Tibial nerve (tissue), 4 donors: ENCODE measurements at regions not wholly inside any gene's neighbourhood (a gene's known extent, or its start where the extent isn't known, plus 50 kb on each side); places are given as distances from the start of the nearest gene placed in this dataset.

Experiments used
- DNase-seq, 2 donors: peaks; one replicate each; pipeline ENCODE4 v3.0.0-alpha.2; 2019; ENCODE audit warnings: low spot score in 2 of 2
- H3K27ac ChIP-seq, 4 donors: fragments of 200-600 bp; sonication (generic) in 3 of 4; one replicate each; pipeline ENCODE4 v1.5.1; 2017 to 2019; ENCODE audit warnings: mild to moderate bottlenecking in 1 of 4
- H3K27me3 ChIP-seq, 2 donors: fragments of 200-600 bp; sonication (generic) in 1 of 2; one replicate each; pipeline versions ENCODE4 v1.5.1 to v1.6.0; 2017 to 2019
- H3K36me3 ChIP-seq, 3 donors: fragments of 200-600 bp; sonication (generic); one replicate each; pipeline ENCODE4 v1.5.1; 2018 to 2019
- H3K4me1 ChIP-seq, 4 donors: fragments of 200-600 bp; sonication (generic) in 3 of 4; one replicate each; pipeline ENCODE4 v1.5.1; 2017 to 2019
- H3K4me3 ChIP-seq, 4 donors: fragments of 200-600 bp; sonication (generic) in 3 of 4; one replicate each; pipeline ENCODE4 v1.5.1; 2017 to 2019; ENCODE audit warnings: mild to moderate bottlenecking in 1 of 4, moderate library complexity in 1 of 4
- H3K9me3 ChIP-seq, 4 donors: fragments of 200-600 bp; sonication (generic) in 3 of 4; one replicate each; pipeline ENCODE4 v1.5.1; 2017 to 2019
- EP300 ChIP-seq, 2 donors: sonication (generic); formaldehyde crosslinking; IDR thresholded peaks; one replicate each; pipeline ENCODE4 v1.6.1; 2017; ENCODE audit warnings: antibody characterized with exemption in 2 of 2, mild to moderate bottlenecking in 1 of 2
- POLR2A ChIP-seq, 2 donors: fragments of 450-650 bp; IDR thresholded peaks; one replicate each; pipeline ENCODE4 v1.6.1; 2017; ENCODE audit warnings: antibody characterized with exemption in 2 of 2, mild to moderate bottlenecking in 2 of 2, moderate library complexity in 2 of 2
- WGBS, 2 donors: methylation state at CpG; one replicate each; pipeline ENCODE4 v1.1.5; 2018; 5-methylcytosine and 5-hydroxymethylcytosine counted together
- TF ChIP-seq, protein P1 (sequence below), 5 experiments: fragments of 200-600 bp in 3 of 5; fragments of 450-650 bp in 2 of 5; sonication (generic) in 3 of 5; IDR thresholded peaks; one replicate each; pipeline ENCODE4 v1.5.1; 2016 to 2019; ENCODE audit warnings: antibody characterized with exemption in 5 of 5, mild to moderate bottlenecking in 3 of 5, moderate library complexity in 2 of 5

DNA sequence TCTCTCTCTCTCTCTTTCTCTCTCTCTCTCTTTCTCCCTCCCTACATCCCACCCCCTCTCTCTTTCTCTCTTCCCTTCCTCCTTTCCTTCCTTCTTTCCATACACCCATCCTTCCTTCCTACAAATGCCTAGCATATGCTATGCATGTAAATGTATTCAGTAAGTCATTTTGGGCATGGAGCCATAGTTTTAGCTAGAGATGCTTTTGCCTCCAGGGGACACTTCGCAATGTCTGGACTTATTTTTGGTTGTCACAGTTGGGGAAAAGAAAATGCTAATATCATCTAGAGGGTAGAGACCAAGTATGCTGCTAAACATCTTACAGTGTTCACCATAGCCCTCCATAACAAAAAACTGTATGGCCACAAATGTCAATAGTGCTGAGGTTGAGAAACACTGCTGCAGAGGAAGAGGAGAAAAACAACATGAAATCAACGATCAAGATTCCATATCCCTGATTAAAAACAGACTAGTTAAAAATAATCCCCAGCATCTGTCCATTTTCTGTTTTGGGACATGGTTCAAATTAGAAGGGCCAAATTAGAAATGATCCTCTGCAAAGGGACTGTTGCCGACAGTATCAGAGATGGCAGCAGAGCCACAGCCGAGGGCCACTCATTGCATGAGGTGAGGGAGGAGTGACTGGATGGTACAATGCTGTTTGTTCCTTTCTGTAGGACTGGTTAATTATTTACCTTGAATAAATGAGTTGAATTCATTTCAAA is 152.7 kb downstream of the SH3BGRL2 start:
- no peaks in the 10 kb centered on the region for H3K4me1 ChIP-seq
- no peak overlapping the region for H3K4me3 ChIP-seq
- H3K27ac ChIP-seq: no peak overlapping the region
- WGBS, 2 donors: 65 to 75% methylated on average over 4 of the region's 4 CpGs
- H3K36me3 ChIP-seq: no peaks in the 10 kb centered on the region
- H3K9me3 ChIP-seq: no peaks in the 10 kb centered on the region
- no peaks in the 10 kb centered on the region for H3K27me3 ChIP-seq
- TF ChIP-seq EP300 (IDR thresholded peaks at IDR 0.05): no peak
- no peak for TF ChIP-seq POLR2A (IDR thresholded peaks at IDR 0.05)
- TF ChIP-seq, protein P1, sequence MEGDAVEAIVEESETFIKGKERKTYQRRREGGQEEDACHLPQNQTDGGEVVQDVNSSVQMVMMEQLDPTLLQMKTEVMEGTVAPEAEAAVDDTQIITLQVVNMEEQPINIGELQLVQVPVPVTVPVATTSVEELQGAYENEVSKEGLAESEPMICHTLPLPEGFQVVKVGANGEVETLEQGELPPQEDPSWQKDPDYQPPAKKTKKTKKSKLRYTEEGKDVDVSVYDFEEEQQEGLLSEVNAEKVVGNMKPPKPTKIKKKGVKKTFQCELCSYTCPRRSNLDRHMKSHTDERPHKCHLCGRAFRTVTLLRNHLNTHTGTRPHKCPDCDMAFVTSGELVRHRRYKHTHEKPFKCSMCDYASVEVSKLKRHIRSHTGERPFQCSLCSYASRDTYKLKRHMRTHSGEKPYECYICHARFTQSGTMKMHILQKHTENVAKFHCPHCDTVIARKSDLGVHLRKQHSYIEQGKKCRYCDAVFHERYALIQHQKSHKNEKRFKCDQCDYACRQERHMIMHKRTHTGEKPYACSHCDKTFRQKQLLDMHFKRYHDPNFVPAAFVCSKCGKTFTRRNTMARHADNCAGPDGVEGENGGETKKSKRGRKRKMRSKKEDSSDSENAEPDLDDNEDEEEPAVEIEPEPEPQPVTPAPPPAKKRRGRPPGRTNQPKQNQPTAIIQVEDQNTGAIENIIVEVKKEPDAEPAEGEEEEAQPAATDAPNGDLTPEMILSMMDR (IDR thresholded peaks at IDR 0.05): no peak
- no peak for DNase-seq

DNA sequence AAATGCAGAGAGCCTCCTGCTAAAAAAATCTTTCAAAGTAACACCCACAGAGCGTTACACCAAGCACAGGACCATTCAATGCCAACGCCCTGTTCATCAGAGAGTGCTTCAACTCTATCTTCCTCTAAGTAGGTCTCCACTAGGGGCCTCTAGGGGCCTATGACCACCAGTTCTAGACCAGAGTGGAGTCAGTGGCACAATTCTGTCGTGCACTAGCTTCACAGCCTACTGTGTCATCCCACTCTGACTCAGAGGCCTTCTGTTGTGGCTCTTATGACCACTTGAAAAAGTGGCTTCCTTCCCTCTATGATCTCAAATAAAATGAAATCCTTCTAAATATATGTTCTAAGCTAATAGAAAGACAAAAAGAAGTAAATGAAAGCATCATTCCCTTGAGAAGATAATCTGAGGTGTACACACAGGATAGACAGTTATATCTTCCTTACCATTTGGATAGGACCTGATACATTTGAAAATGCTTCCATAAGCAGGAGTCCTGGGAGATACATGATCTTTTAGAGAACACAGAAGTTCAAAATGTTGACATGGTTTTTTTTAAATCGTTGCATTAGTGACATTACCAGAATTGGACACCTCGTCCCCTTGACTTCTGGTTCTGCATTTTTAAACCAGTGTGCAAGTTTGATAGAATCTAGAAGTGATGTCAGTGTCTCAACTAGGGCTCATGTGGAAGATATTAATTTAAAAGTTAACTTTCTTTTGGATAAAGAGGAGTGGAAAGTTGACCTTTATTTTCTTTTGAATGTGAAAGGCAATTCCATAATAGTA is 151.9 kb downstream of the SH3BGRL2 start:
- DNase-seq: no peak
- Histone ChIP-seq H3K27ac (no peak overlapping the region), H3K27me3 (no peaks in the 10 kb centered on the region), H3K9me3 (no peaks in the 10 kb centered on the region), H3K4me3 (no peak overlapping the region), H3K36me3 (no peaks in the 10 kb centered on the region), H3K4me1 (peaks cover 0 to 6% (median 1%) of the 10 kb centered on the region in 4 donors)
- TF ChIP-seq POLR2A (IDR thresholded peaks at IDR 0.05): no peak
- TF ChIP-seq EP300 (IDR thresholded peaks at IDR 0.05): no peak
- TF ChIP-seq, protein P1 (IDR thresholded peaks at IDR 0.05): no peak
- 82 to 83% methylated on average over 5 of the region's 5 CpGs for WGBS, 2 donors

DNA sequence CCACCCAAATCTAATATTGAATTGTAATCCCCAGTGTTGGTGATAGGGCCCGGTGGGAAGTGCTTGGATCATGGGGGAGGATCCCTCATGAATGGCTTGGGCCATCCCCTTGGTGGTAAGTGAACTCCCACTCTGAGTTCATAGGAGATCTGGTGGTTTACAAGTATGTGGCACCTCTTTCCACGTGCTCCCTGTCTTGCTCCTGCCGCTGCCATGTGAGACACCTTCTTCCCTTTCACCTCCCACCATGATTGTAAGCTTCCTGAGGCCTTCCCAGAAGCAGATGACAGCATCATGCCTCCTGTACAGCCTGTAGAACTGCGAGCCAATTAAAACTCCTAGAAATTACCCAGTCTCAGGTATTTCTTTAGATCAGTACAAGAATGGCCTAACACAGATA is 150.8 kb downstream of the SH3BGRL2 start:
- H3K36me3 ChIP-seq: no peaks in the 10 kb centered on the region
- H3K27me3 ChIP-seq: no peaks in the 10 kb centered on the region
- H3K4me1 ChIP-seq: peaks cover 0 to 13% (median 1%) of the 10 kb centered on the region in 4 donors
- DNase-seq: no peak
- no peak overlapping the region for H3K4me3 ChIP-seq
- H3K9me3 ChIP-seq: no peaks in the 10 kb centered on the region
- no peak for TF ChIP-seq EP300 (IDR thresholded peaks at IDR 0.05)
- TF ChIP-seq, protein P1 (IDR thresholded peaks at IDR 0.05): no peak
- TF ChIP-seq POLR2A (IDR thresholded peaks at IDR 0.05): no peak
- H3K27ac ChIP-seq: no peak overlapping the region
- 84 to 92% methylated on average over 4 of the region's 4 CpGs for WGBS, 2 donors

DNA sequence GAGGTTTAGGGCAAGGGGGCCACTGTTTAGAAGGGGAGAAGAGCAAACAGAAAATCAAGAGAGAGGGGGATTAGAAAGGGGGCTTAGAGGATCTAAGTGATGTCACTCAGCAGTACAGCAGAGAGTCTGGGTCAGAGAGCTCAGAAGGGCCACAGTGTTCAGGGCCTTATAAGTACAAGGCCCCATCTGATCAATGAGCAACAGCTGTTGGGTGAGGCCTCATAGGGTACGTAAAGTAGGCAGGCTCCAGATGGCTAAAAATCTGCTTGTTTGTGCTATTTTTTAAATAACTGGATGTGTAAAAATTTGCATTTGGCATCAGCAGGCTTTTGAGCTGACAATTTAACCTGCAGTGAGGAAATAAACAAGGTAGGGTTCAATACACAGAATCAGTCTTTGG is 149.8 kb downstream of the SH3BGRL2 start:
- H3K4me1 ChIP-seq: peaks cover 0 to 13% (median 1%) of the 10 kb centered on the region in 4 donors
- H3K36me3 ChIP-seq: no peaks in the 10 kb centered on the region
- WGBS, 2 donors: 88 to 100% methylated on average over 1 of the region's 1 CpG
- TF ChIP-seq, protein P1 (IDR thresholded peaks at IDR 0.05): no peak
- TF ChIP-seq EP300 (IDR thresholded peaks at IDR 0.05) (no peak), POLR2A (IDR thresholded peaks at IDR 0.05) (no peak)
- H3K27me3 ChIP-seq: no peaks in the 10 kb centered on the region
- no peak overlapping the region for H3K27ac ChIP-seq
- DNase-seq: no peak
- no peak overlapping the region for H3K4me3 ChIP-seq
- no peaks in the 10 kb centered on the region for H3K9me3 ChIP-seq

DNA sequence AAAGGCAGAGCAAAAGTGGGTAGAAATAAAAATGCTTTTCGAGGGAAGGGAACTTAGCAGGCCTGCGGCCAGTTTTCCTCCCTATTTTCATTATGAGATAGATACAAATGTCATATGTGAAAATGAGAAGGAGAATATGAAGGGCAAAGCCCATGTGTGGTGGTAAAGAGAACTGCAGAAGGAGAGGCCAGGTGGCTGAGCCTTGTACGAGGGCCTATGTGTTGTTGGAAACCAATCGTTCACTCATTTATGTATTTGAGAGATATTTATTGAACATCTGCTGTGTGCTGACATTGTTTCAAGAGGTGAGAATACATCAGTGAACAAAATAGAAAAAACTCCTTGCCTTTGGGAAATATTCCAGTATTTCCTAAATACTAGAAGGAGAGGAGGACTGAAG is 147.7 kb downstream of the SH3BGRL2 start:
- Histone ChIP-seq H3K4me1 (peaks cover 0 to 13% (median 1%) of the 10 kb centered on the region in 4 donors), H3K4me3 (no peak overlapping the region), H3K9me3 (no peaks in the 10 kb centered on the region), H3K27ac (no peak overlapping the region), H3K27me3 (no peaks in the 10 kb centered on the region), H3K36me3 (no peaks in the 10 kb centered on the region)
- 93% methylated on average over 4 of the region's 4 CpGs for WGBS, 2 donors
- TF ChIP-seq, protein P1 (IDR thresholded peaks at IDR 0.05): no peak
- TF ChIP-seq EP300 (IDR thresholded peaks at IDR 0.05): no peak
- TF ChIP-seq POLR2A (IDR thresholded peaks at IDR 0.05): no peak
- no peak for DNase-seq
